Liver (tissue), 3 donors: ENCODE measurements at regions not wholly inside any gene's neighbourhood (a gene's known extent, or its start where the extent isn't known, plus 50 kb on each side); places are given as distances from the start of the nearest gene placed in this dataset.

Experiments used
- TAF1 ChIP-seq: conservative IDR thresholded peaks from 2 replicates; pipeline ENCODE4 v1.6.1; 2016; ENCODE audit warnings: antibody characterized with exemption, mild to moderate bottlenecking
- TF ChIP-seq, protein P1 (sequence below): fragments of 150-350 bp; IDR thresholded peaks from 2 replicates; pipeline ENCODE4 v1.5.1; 2017; ENCODE audit warnings: improper control_type of control experiment, low read depth, low read length; ENCODE audit not compliant: missing input control
- donor health status: healthy.
- donor health status: healthy.

DNA sequence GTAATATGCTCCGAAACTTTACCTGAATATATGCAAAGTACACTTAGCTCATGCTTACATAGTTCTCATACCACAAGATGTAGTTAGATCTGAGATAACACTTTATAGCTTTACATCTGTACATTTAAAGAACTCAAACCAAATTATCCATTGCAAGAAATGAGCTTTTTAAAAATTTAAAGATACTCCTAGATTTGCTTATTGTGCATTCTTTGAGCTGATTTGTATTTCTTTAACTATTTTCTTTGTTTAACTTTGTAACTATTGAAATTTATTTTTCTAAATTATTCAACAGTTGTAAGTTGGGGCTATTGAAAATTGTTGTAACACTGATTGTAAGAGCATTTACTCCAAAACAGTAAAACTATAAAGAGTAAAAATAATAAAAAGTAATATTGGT lies 340.2 kb upstream of the NOVA1 start:
- TF ChIP-seq, protein P1, sequence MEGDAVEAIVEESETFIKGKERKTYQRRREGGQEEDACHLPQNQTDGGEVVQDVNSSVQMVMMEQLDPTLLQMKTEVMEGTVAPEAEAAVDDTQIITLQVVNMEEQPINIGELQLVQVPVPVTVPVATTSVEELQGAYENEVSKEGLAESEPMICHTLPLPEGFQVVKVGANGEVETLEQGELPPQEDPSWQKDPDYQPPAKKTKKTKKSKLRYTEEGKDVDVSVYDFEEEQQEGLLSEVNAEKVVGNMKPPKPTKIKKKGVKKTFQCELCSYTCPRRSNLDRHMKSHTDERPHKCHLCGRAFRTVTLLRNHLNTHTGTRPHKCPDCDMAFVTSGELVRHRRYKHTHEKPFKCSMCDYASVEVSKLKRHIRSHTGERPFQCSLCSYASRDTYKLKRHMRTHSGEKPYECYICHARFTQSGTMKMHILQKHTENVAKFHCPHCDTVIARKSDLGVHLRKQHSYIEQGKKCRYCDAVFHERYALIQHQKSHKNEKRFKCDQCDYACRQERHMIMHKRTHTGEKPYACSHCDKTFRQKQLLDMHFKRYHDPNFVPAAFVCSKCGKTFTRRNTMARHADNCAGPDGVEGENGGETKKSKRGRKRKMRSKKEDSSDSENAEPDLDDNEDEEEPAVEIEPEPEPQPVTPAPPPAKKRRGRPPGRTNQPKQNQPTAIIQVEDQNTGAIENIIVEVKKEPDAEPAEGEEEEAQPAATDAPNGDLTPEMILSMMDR = no peak
- TF ChIP-seq TAF1 = no peak
